SU-DHL-6 (cell line): ENCODE measurements at regions not wholly inside any gene's neighbourhood (a gene's known extent, or its start where the extent isn't known, plus 50 kb on each side); places are given as distances from the start of the nearest gene placed in this dataset.

Experiments used
- EZH2phosphoT487 ChIP-seq: fragments of 200-600 bp; sonication (generic), shearing (Covaris generic); conservative IDR thresholded peaks from 2 replicates; pipeline ENCODE4 v1.6.1; 2018; ENCODE audit warnings: mild to moderate bottlenecking, antibody characterized with exemption, low read length, moderate library complexity, mixed read lengths
- TF ChIP-seq, protein P1 (sequence below): fragments of 200-600 bp; sonication (generic); IDR thresholded peaks from one replicate; pipeline ENCODE4 v1.5.1; 2017; ENCODE audit warnings: antibody characterized with exemption, mild to moderate bottlenecking, low read length, moderate library complexity; ENCODE audit not compliant: insufficient read depth, poor library complexity, severe bottlenecking

DNA sequence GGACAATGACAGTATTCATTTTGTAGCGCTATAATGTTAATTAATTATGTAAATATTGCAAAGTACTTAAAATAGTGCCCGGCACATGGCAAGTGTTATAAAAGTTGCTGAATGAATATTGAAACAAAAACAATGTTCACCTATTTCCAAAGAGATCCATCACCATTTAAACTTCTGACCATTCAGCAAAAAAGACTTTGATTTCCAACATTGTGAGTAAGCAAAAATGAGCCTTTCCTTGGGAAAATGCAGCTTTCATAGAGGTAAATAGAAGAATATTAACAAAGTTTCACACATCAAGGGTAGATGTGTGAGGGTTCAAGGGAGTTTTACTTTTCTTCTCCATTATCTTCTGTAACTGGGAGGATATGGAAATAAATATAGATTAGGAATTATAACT, 1089.4 kb upstream of the C9orf72 start:
- TF ChIP-seq, protein P1, sequence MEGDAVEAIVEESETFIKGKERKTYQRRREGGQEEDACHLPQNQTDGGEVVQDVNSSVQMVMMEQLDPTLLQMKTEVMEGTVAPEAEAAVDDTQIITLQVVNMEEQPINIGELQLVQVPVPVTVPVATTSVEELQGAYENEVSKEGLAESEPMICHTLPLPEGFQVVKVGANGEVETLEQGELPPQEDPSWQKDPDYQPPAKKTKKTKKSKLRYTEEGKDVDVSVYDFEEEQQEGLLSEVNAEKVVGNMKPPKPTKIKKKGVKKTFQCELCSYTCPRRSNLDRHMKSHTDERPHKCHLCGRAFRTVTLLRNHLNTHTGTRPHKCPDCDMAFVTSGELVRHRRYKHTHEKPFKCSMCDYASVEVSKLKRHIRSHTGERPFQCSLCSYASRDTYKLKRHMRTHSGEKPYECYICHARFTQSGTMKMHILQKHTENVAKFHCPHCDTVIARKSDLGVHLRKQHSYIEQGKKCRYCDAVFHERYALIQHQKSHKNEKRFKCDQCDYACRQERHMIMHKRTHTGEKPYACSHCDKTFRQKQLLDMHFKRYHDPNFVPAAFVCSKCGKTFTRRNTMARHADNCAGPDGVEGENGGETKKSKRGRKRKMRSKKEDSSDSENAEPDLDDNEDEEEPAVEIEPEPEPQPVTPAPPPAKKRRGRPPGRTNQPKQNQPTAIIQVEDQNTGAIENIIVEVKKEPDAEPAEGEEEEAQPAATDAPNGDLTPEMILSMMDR: no peak
- no peak for TF ChIP-seq EZH2phosphoT487
